IPS DF 6.9 (cell line): ENCODE measurements at regions not wholly inside any gene's neighbourhood (a gene's known extent, or its start where the extent isn't known, plus 50 kb on each side); places are given as distances from the start of the nearest gene placed in this dataset.
"Not testable (repeated sequence)": the region's sequence is repeated elsewhere in the genome, so short reads cannot be mapped to it uniquely, and the experiment has no call there.

Source experiments
- DNase-seq: peaks from one replicate; pipeline ENCODE4 v3.0.0-alpha.2; 2013; ENCODE audit warnings: low read depth, low spot score
- H3K27ac ChIP-seq: one replicate; pipeline ENCODE4 v1.5.1; 2013; ENCODE audit warnings: low read length, control low read depth
- H3K27me3 ChIP-seq: 2 replicates; pipeline ENCODE4 v1.6.1; 2013; ENCODE audit warnings: mild to moderate bottlenecking, low read length; ENCODE audit not compliant: control insufficient read depth, insufficient read depth
- H3K36me3 ChIP-seq: 2 replicates; pipeline ENCODE4 v1.6.1; 2013; ENCODE audit warnings: low read length; ENCODE audit not compliant: control insufficient read depth, insufficient read depth
- H3K4me1 ChIP-seq: 2 replicates; pipeline ENCODE4 v1.6.1; 2013; ENCODE audit warnings: low read length; ENCODE audit not compliant: control insufficient read depth, insufficient read depth
- H3K4me3 ChIP-seq: 2 replicates; pipeline ENCODE4 v1.5.1; 2013; ENCODE audit warnings: mild to moderate bottlenecking, low read length
- H3K9me3 ChIP-seq: 2 replicates; pipeline ENCODE4 v1.6.1; 2013; ENCODE audit warnings: low read length, inconsistent platforms; ENCODE audit not compliant: control insufficient read depth, insufficient read depth
- WGBS: extraction: QIAGEN DNeasy Blood & Tissue Kit; methylation state at CpG from one replicate; pipeline ENCODE4 v1.1.7; 2013; ENCODE audit warnings: mixed read lengths, missing lambda C conversion rate; ENCODE audit not compliant: insufficient read length, insufficient coverage; 5-methylcytosine and 5-hydroxymethylcytosine counted together

- no CpG with 5 or more reads among the region's 8 CpGs for WGBS
- Histone ChIP-seq H3K27ac (no peak overlapping the region), H3K9me3 (no peaks in the 10 kb centered on the region; the same call in 1 of the 2 replicates), H3K4me3 (no peak overlapping the region), H3K36me3 (no peaks in the 10 kb centered on the region), H3K4me1 (peaks cover 3% of the 10 kb centered on the region; the same call in 1 of the 2 replicates), H3K27me3 (no peaks in the 10 kb centered on the region)
- DNase-seq = no peak
These were observed 157.4 kb downstream of the SKIDA1 start for GRCh38 chr10:21368022-21368582.

GRCh38 chr10:21366108-21366507, 159.4 kb downstream of the SKIDA1 start:
- not testable (repeated sequence) for DNase-seq, H3K27me3 ChIP-seq, H3K9me3 ChIP-seq, H3K4me3 ChIP-seq, H3K27ac ChIP-seq, H3K4me1 ChIP-seq, H3K36me3 ChIP-seq
- no CpG with 5 or more reads among the region's 6 CpGs for WGBS

DNA sequence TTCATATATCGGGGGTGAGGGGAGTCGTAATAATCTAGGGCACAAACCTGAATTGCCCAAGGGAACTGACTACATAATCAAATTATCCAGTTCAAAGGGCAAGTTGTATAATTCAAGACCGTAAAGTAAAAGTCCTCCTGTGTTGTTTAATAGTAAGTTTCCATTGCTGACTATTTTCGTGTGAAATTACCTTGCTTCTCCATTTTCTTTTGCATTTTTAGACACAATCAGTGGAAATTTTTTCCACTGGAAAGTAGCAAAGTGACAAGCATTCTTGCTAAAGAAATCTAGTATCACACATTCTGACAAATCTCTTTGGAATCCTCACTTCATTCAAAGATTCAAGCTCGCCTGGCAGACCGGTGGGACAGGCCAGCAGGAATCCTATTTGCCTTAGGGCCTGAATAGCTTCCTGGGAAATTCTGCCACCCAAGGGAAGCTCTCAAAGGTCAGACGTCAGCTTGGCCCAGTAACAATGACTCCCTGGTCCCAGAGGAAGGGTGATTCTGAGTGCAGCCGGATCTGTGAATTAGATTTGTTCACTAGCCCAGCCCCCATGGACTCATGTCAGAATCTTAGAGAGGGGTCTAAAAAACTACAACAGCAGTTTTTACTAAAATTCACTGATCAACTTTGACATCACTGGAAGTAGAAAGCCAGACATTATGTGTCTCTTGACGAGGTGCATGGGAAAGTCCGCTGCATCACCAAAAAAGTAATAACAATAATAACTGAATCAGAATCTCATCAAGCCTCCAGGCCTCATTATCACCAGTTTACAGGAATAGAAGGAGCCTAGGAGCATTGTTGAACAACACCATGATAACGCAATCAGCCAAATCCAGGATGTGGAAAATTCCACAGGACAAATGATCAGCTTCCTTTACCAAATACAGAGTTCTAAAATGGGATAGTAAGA, 161.0 kb downstream of the SKIDA1 start:
- no CpG with 5 or more reads among the region's 11 CpGs for WGBS
- Histone ChIP-seq H3K27ac (no peak overlapping the region), H3K36me3 (no peaks in the 10 kb centered on the region), H3K9me3 (no peaks in the 10 kb centered on the region; the same call in 1 of the 2 replicates), H3K27me3 (no peaks in the 10 kb centered on the region), H3K4me3 (no peak overlapping the region), H3K4me1 (peaks cover 5% of the 10 kb centered on the region; the same call in 1 of the 2 replicates)
- peak; percentile 50 for DNase-seq

- no peaks in the 10 kb centered on the region for H3K36me3 ChIP-seq
- WGBS = no CpG with 5 or more reads among the region's 3 CpGs
- no peaks in the 10 kb centered on the region for H3K27me3 ChIP-seq
- H3K9me3 ChIP-seq = no peaks in the 10 kb centered on the region; the same call in 1 of the 2 replicates
- H3K4me3 ChIP-seq = no peak overlapping the region
- peaks cover 5% of the 10 kb centered on the region; the same call in 1 of the 2 replicates for H3K4me1 ChIP-seq
- H3K27ac ChIP-seq = no peak overlapping the region
- no peak for DNase-seq
These were observed 161.8 kb downstream of the SKIDA1 start for GRCh38 chr10:21363731-21364104.

DNA sequence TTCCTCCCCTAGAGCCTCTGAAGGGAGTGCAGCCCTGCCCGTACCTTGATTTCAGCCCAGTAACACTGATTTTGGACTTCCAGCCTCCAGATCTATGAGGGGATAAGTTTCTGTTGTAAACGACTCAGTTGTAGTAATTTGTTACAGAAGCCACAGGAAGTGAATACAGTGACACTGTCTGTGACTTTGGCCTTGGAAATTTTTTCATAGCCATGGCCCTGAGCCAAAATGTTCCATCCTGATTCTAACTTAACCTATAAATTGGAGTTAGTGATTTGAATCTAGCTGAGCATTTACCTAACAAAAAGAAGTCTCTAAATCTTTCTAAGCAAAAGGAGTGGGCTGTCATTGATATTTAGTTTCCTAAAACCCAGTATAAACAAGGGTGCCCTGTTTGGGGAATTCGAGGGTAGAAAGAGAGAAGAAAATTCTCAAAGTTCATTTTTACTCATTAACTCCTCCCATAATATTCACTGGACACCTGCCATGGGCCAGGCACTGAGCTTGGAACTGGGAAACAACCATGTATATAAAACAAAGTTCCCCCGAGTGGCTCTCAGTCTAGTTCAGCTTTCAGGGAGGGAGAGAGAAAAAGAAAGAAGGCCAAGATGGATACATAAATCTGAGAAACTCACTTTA, 162.3 kb downstream of the SKIDA1 start:
- no peak overlapping the region for H3K27ac ChIP-seq
- no peak for DNase-seq
- H3K4me3 ChIP-seq = no peak overlapping the region
- H3K9me3 ChIP-seq = no peaks in the 10 kb centered on the region; the same call in 1 of the 2 replicates
- peaks cover 5% of the 10 kb centered on the region; the same call in 1 of the 2 replicates for H3K4me1 ChIP-seq
- no CpG with 5 or more reads among the region's 4 CpGs for WGBS
- H3K27me3 ChIP-seq = no peaks in the 10 kb centered on the region
- no peaks in the 10 kb centered on the region for H3K36me3 ChIP-seq

GRCh38 chr10:21359202-21359601, 166.3 kb downstream of the SKIDA1 start:
- no peaks in the 10 kb centered on the region for H3K27me3 ChIP-seq
- H3K9me3 ChIP-seq = no peaks in the 10 kb centered on the region
- no peak overlapping the region for H3K4me3 ChIP-seq
- H3K36me3 ChIP-seq = no peaks in the 10 kb centered on the region
- WGBS = no CpG with 5 or more reads among the region's 2 CpGs
- DNase-seq = no peak
- H3K27ac ChIP-seq = no peak overlapping the region
- 0 out of 2 replicates have a peak, but pooled peaks cover 2% of the 10 kb centered on the region for H3K4me1 ChIP-seq

DNA sequence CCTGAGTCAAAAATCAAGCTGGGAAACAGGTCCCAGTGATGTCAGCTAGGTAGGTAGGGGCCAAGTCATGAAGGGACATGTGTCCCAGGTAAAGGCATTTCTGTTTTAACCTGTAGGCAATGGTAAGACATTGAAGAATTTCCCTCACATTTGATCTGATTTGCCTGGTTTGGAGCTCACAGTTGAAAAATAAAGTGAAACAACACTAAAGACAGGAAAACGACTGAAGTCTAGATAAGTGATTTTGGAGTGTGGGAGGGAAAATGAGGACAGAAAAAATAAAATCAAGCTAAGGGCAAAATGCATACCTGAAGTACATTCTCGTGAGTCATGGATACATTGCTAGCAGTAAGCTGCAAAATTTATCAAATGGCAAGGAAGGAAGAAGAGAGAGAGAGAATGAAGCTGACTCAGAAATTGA, 169.9 kb downstream of the SKIDA1 start:
- no peak overlapping the region for H3K27ac ChIP-seq
- no peaks in the 10 kb centered on the region for H3K27me3 ChIP-seq
- H3K4me3 ChIP-seq = no peak overlapping the region
- no peak for DNase-seq
- no peaks in the 10 kb centered on the region for H3K4me1 ChIP-seq
- H3K36me3 ChIP-seq = no peaks in the 10 kb centered on the region
- WGBS = no CpG with 5 or more reads among the region's 2 CpGs
- no peaks in the 10 kb centered on the region for H3K9me3 ChIP-seq

DNA sequence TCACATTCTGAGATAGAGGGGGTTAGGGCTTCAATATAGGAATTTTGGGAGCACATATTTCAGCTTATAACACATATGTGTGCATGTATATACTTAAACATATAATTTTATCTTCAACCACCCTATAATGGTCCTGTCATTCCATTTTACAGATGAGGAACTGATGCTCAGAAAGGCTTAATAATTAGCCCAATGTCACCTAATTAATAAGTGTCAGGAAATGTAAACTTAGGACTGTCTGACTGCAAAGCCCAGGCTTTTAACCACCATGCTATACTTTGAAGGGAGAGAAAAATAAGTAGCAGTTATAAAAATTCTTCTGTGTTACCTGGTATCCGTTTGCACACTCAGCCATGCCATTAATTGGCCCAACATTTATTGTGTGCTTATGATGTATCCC, 172.6 kb downstream of the SKIDA1 start:
- DNase-seq = no peak

GRCh38 chr10:21351594-21351993, 173.9 kb downstream of the SKIDA1 start:
- H3K9me3 ChIP-seq, DNase-seq: not testable (repeated sequence)

More for the DNA sequence above, 172.6 kb downstream of the SKIDA1 start:
- H3K4me1 ChIP-seq = no peaks in the 10 kb centered on the region
- no peak overlapping the region for H3K27ac ChIP-seq
- no peak overlapping the region for H3K4me3 ChIP-seq
- H3K27me3 ChIP-seq = no peaks in the 10 kb centered on the region
- no CpG with 5 or more reads among the region's 1 CpG for WGBS
- no peaks in the 10 kb centered on the region for H3K9me3 ChIP-seq
- H3K36me3 ChIP-seq = no peaks in the 10 kb centered on the region

GRCh38 chr10:21349912-21350286, 175.6 kb downstream of the SKIDA1 start:
- H3K9me3 ChIP-seq = no peaks in the 10 kb centered on the region
- H3K4me3 ChIP-seq = no peak overlapping the region
- H3K27me3 ChIP-seq = no peaks in the 10 kb centered on the region
- no peak overlapping the region for H3K27ac ChIP-seq
- peaks cover 1% of the 10 kb centered on the region; the same call in 1 of the 2 replicates for H3K4me1 ChIP-seq
- WGBS = no CpG with 5 or more reads among the region's 3 CpGs
- DNase-seq = no peak
- no peaks in the 10 kb centered on the region for H3K36me3 ChIP-seq

More at GRCh38 chr10:21351594-21351993, 173.9 kb downstream of the SKIDA1 start:
- no CpG with 5 or more reads among the region's 2 CpGs for WGBS
- not testable (repeated sequence) for H3K27ac ChIP-seq, H3K27me3 ChIP-seq, H3K4me3 ChIP-seq, H3K4me1 ChIP-seq, H3K36me3 ChIP-seq
